RWPE2 (cell line): ENCODE measurements at regions not wholly inside any gene's neighbourhood (a gene's known extent, or its start where the extent isn't known, plus 50 kb on each side); places are given as distances from the start of the nearest gene placed in this dataset.

Experiments used
- ATAC-seq: fragments of 200-7000 bp; cut with Tn5 transposase; 3 replicates; pipeline ENCODE4 v1.9.1; 2021; ENCODE audit warnings: low read depth
- DNase-seq: peaks from one replicate; pipeline ENCODE4 v3.0.0-alpha.2; 2020; ENCODE audit warnings: low spot score
- H3K27ac ChIP-seq: fragments of 450-650 bp; 2 replicates; pipeline ENCODE4 v1.5.1; 2017; ENCODE audit warnings: mild to moderate bottlenecking; ENCODE audit not compliant: poor library complexity, severe bottlenecking
- H3K27me3 ChIP-seq: fragments of 250-450 bp; sonication (Bioruptor Pico); 2 replicates; pipeline ENCODE4 v1.5.1; 2021; ENCODE audit warnings: mild to moderate bottlenecking, moderate library complexity; ENCODE audit not compliant: insufficient read depth, poor library complexity, severe bottlenecking
- H3K36me3 ChIP-seq: fragments of 250-450 bp; sonication (Bioruptor Pico); 2 replicates; pipeline ENCODE4 v1.5.1; 2020; ENCODE audit warnings: low read depth, mild to moderate bottlenecking, moderate library complexity
- H3K4me1 ChIP-seq: fragments of 250-450 bp; sonication (Bioruptor Pico); 2 replicates; pipeline ENCODE4 v1.5.1; 2021; ENCODE audit warnings: mild to moderate bottlenecking, moderate library complexity; ENCODE audit not compliant: insufficient read depth, poor library complexity, severe bottlenecking
- H3K4me3 ChIP-seq: fragments of 250-450 bp; sonication (Bioruptor Pico); 2 replicates; pipeline ENCODE4 v1.5.1; 2021; ENCODE audit warnings: mild to moderate bottlenecking, moderate library complexity; ENCODE audit not compliant: severe bottlenecking
- H3K9me3 ChIP-seq: fragments of 250-450 bp; sonication (Bioruptor Pico); 2 replicates; pipeline ENCODE4 v1.5.1; 2021; ENCODE audit warnings: mild to moderate bottlenecking, moderate library complexity; ENCODE audit not compliant: severe bottlenecking
- TF ChIP-seq, protein P1 (sequence below): fragments of 450-650 bp; IDR thresholded peaks from one replicate; pipeline ENCODE4 v1.5.1; 2017; ENCODE audit warnings: mild to moderate bottlenecking, moderate library complexity; ENCODE audit not compliant: poor library complexity, severe bottlenecking

DNA sequence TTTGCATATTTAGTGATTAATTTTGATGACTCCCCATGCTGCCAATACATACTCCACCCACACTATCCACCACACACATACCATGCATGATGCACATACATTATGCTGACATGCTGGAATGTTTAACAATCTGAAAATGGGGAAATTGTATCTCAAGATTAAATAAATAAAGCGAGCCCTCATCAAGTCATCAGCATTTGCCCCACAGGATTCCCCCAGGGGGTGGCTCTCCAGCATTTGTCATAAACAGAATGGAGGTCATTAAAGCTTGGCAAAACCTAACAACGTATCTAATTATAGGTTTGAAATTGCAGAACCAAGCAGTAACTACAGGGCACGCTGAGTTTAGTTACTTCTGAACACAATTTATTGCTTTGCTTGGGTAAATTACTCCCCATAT is 141.2 kb upstream of the TACR1 start:
- Histone ChIP-seq H3K4me3 (no peak overlapping the region), H3K36me3 (no peaks in the 10 kb centered on the region), H3K9me3 (no peaks in the 10 kb centered on the region), H3K27me3 (no peaks in the 10 kb centered on the region), H3K4me1 (no peaks in the 10 kb centered on the region), H3K27ac (no peak overlapping the region)
- ATAC-seq (0 out of 3 replicates have a peak, but pooled peaks have one; percentile 25), DNase-seq (no peak)
- TF ChIP-seq, protein P1, sequence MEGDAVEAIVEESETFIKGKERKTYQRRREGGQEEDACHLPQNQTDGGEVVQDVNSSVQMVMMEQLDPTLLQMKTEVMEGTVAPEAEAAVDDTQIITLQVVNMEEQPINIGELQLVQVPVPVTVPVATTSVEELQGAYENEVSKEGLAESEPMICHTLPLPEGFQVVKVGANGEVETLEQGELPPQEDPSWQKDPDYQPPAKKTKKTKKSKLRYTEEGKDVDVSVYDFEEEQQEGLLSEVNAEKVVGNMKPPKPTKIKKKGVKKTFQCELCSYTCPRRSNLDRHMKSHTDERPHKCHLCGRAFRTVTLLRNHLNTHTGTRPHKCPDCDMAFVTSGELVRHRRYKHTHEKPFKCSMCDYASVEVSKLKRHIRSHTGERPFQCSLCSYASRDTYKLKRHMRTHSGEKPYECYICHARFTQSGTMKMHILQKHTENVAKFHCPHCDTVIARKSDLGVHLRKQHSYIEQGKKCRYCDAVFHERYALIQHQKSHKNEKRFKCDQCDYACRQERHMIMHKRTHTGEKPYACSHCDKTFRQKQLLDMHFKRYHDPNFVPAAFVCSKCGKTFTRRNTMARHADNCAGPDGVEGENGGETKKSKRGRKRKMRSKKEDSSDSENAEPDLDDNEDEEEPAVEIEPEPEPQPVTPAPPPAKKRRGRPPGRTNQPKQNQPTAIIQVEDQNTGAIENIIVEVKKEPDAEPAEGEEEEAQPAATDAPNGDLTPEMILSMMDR: no peak

DNA sequence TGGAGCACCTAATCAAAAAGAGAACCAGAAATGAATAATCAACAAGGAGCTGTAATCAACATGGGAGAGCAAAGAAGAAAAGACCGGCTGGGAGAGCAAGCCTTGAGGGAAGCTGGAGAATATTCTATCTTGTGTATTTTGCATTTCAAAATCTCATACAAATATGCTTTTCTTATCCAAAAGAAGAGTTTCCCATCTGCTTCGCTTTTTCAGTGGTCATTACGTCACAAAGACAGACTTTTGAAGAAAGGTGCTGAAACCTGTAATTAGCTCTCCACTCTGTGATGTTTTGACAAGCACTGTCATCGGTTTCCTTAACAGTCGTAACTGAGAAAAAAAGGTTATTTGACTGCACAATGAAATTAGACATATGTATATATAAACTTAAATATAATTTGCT is 139.1 kb upstream of the TACR1 start:
- Histone ChIP-seq H3K36me3 (no peaks in the 10 kb centered on the region), H3K4me3 (no peak overlapping the region), H3K27me3 (no peaks in the 10 kb centered on the region), H3K4me1 (no peaks in the 10 kb centered on the region), H3K27ac (no peak overlapping the region), H3K9me3 (no peaks in the 10 kb centered on the region)
- ATAC-seq (no peak), DNase-seq (no peak)
- TF ChIP-seq, protein P1: no peak

DNA sequence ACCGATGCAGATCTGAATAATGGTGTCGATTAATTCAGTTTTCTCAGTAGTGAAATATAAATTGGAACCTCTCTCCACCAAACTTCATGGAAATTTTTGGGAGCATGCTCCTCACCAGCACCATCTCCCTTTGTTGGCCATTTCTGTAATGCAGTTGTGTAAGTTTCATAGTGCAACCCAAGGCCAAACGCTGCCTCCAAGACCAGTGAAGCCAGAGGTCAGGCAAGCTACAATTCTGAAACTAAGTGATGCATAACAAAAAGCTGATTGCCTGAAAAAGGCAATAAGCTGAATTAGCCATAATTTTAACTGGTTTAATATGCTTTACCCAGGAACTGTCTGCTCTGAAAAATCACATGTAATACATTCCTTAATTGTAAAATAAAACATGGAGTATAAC is 138.3 kb upstream of the TACR1 start:
- Histone ChIP-seq H3K9me3 (no peaks in the 10 kb centered on the region), H3K4me1 (no peaks in the 10 kb centered on the region), H3K27ac (no peak overlapping the region), H3K4me3 (no peak overlapping the region), H3K36me3 (no peaks in the 10 kb centered on the region), H3K27me3 (no peaks in the 10 kb centered on the region)
- DNase-seq (no peak), ATAC-seq (no peak)
- TF ChIP-seq, protein P1: no peak

DNA sequence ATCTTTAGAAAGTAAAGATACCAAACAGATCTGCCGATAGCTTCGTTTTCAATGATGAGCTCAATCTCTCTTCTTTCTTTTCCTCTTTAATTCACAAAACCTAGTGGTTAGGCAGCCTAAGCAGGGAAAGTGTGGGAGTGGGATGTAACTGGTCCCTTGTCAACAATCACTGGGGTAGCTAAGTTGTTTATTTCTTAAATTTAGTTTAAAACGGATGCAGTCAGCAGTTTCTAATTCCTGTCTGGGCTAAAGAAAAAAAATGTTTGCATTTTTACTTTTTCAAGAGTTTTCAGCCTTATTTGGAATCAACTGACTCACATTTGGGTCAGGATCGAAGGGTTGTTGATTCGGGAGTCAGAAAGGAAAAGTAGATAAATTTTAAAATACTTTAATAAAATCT is 137.7 kb upstream of the TACR1 start:
- H3K27me3 ChIP-seq: no peaks in the 10 kb centered on the region
- no peak overlapping the region for H3K4me3 ChIP-seq
- H3K36me3 ChIP-seq: no peaks in the 10 kb centered on the region
- DNase-seq: no peak
- no peak overlapping the region for H3K27ac ChIP-seq
- ATAC-seq: no peak
- TF ChIP-seq, protein P1: no peak
- H3K4me1 ChIP-seq: no peaks in the 10 kb centered on the region
- no peaks in the 10 kb centered on the region for H3K9me3 ChIP-seq

DNA sequence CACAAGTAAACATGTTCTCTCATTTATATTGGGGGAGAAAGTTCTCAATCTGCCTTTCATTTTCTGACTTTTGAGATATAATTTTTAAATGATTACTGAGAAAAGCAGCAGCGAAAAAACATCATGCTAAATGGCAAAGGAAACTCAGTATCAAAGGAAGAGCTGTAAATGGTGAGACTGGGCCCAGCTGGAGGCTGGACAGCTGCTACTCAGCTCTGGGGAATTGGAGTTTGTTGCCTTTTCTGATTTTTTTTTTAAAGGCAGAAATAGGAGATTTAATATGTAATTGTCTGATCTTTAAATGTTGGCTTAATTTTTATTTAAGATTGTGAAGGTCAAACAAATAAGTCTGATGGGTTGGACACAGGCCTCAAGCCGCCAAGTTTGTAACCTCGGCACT is 137.1 kb upstream of the TACR1 start:
- H3K36me3 ChIP-seq: no peaks in the 10 kb centered on the region
- no peak for DNase-seq
- TF ChIP-seq, protein P1: no peak

More for the DNA sequence above, 137.1 kb upstream of the TACR1 start:
- Histone ChIP-seq H3K27ac (no peak overlapping the region), H3K4me3 (no peak overlapping the region), H3K27me3 (no peaks in the 10 kb centered on the region), H3K9me3 (no peaks in the 10 kb centered on the region), H3K4me1 (no peaks in the 10 kb centered on the region)
- no peak for ATAC-seq
